Stimulated activated CD4-positive, alpha-beta T cell treated with anti-CD3 and anti-CD28 coated beads, TNF-alpha, amount 100 ng/mL, for 24 hours (primary cell): ENCODE measurements at regions not wholly inside any gene's neighbourhood (a gene's known extent, or its start where the extent isn't known, plus 50 kb on each side); places are given as distances from the start of the nearest gene placed in this dataset.

Experiments
- DNase-seq, 3 experiments: peaks; one replicate each; pipeline ENCODE4 v3.0.0-alpha.2; 2020; ENCODE audit warnings: low read depth in 3 of 3

GRCh38 chr2:122219504-122219903 is 464.1 kb downstream of the TSN start:
- no peak for DNase-seq

GRCh38 chr2:122221665-122222064 is 466.2 kb downstream of the TSN start:
- no peak for DNase-seq

- DNase-seq = no peak
Observed at GRCh38 chr2:122231296-122231695, 475.8 kb downstream of the TSN start.

- DNase-seq = no peak
Observed at GRCh38 chr2:122233372-122233771, 477.9 kb downstream of the TSN start.

GRCh38 chr2:122236152-122236874 is 480.9 kb downstream of the TSN start:
- DNase-seq = no peak

- no peak for DNase-seq
Observed at GRCh38 chr2:122236925-122237324, 481.5 kb downstream of the TSN start.

- DNase-seq = no peak
Observed at GRCh38 chr2:122237450-122237849, 482.0 kb downstream of the TSN start.

GRCh38 chr2:122238006-122238559 is 482.6 kb downstream of the TSN start:
- DNase-seq = no peak

- no peak for DNase-seq
Observed at GRCh38 chr2:122239440-122239839, 484.0 kb downstream of the TSN start.

GRCh38 chr2:122244598-122245229 is 489.3 kb downstream of the TSN start:
- no peak for DNase-seq

GRCh38 chr2:122249673-122250072 is 494.2 kb downstream of the TSN start:
- no peak for DNase-seq

- no peak for DNase-seq
Observed at GRCh38 chr2:122251158-122251557, 495.7 kb downstream of the TSN start.

GRCh38 chr2:122251566-122251965 is 496.1 kb downstream of the TSN start:
- DNase-seq = no peak

GRCh38 chr2:122255924-122256323 is 500.5 kb downstream of the TSN start:
- DNase-seq = no peak

GRCh38 chr2:122261911-122262310 is 506.5 kb downstream of the TSN start:
- DNase-seq = no peak

GRCh38 chr2:122263746-122264145 is 508.3 kb downstream of the TSN start:
- no peak for DNase-seq

GRCh38 chr2:122266636-122267035 is 511.2 kb downstream of the TSN start:
- DNase-seq = no peak

- no peak for DNase-seq
Observed at GRCh38 chr2:122267947-122268346, 512.5 kb downstream of the TSN start.

GRCh38 chr2:122273785-122274419 is 518.5 kb downstream of the TSN start:
- no peak for DNase-seq

GRCh38 chr2:122277956-122278355 is 522.5 kb downstream of the TSN start:
- DNase-seq = no peak

- DNase-seq = no peak
Observed at GRCh38 chr2:122300758-122301157, 545.3 kb downstream of the TSN start.

- DNase-seq = no peak
Observed at GRCh38 chr2:122307763-122308162, 552.3 kb downstream of the TSN start.

GRCh38 chr2:122315306-122315705 is 559.9 kb downstream of the TSN start:
- no peak for DNase-seq
